ENCODE measurements at regions not wholly inside any gene's neighbourhood (a gene's known extent, or its start where the extent isn't known, plus 50 kb on each side); places are given as distances from the start of the nearest gene placed in this dataset.
"Not testable (repeated sequence)": the region's sequence is repeated elsewhere in the genome, so short reads cannot be mapped to it uniquely, and the experiment has no call there.

- H3K27me3 ChIP-seq (replicated peaks; ENCODE audit: control insufficient read depth, insufficient read depth, low read length) = no peaks in the 10 kb centered on the region
- H3K4me3 ChIP-seq (replicated peaks; ENCODE audit: low read depth, low read length) = no peak overlapping the region
- no peak for TF ChIP-seq CTCF (IDR thresholded peaks at IDR 0.05; ENCODE audit: insufficient read depth, low read length, poor library complexity, severe bottlenecking)
- no peak for DNase-seq (ENCODE audit: extremely low read depth, insufficient read length)
- no peaks in the 10 kb centered on the region; the same call in none of the 2 replicates for H3K36me3 ChIP-seq (ENCODE audit: control insufficient read depth, insufficient read depth, low read length)
Measured at GRCh38 chr13:33677215-33677614, 140.7 kb upstream of the RFC3 start.

GRCh38 chr13:33678084-33678483 is 139.9 kb upstream of the RFC3 start:
- no peak for TF ChIP-seq CTCF (IDR thresholded peaks at IDR 0.05; ENCODE audit: insufficient read depth, low read length, poor library complexity, severe bottlenecking)
- no peak overlapping the region for H3K4me3 ChIP-seq (replicated peaks; ENCODE audit: low read depth, low read length)
- H3K36me3 ChIP-seq (ENCODE audit: control insufficient read depth, insufficient read depth, low read length) = no peaks in the 10 kb centered on the region; the same call in none of the 2 replicates
- H3K27me3 ChIP-seq (replicated peaks; ENCODE audit: control insufficient read depth, insufficient read depth, low read length) = no peaks in the 10 kb centered on the region
- DNase-seq (ENCODE audit: extremely low read depth, insufficient read length) = no peak

GRCh38 chr13:33678906-33679657 is 138.9 kb upstream of the RFC3 start:
- H3K27me3 ChIP-seq (replicated peaks; ENCODE audit: control insufficient read depth, insufficient read depth, low read length) = no peaks in the 10 kb centered on the region
- H3K4me3 ChIP-seq (replicated peaks; ENCODE audit: low read depth, low read length) = peak overlapping the region; percentile 60
- no peaks in the 10 kb centered on the region; the same call in none of the 2 replicates for H3K36me3 ChIP-seq (ENCODE audit: control insufficient read depth, insufficient read depth, low read length)
- peak; percentile 79 for DNase-seq (ENCODE audit: extremely low read depth, insufficient read length)
- no peak for TF ChIP-seq CTCF (IDR thresholded peaks at IDR 0.05; ENCODE audit: insufficient read depth, low read length, poor library complexity, severe bottlenecking)

- no peak for TF ChIP-seq CTCF (IDR thresholded peaks at IDR 0.05; ENCODE audit: insufficient read depth, low read length, poor library complexity, severe bottlenecking)
- Histone ChIP-seq H3K4me3 (replicated peaks; ENCODE audit: low read depth, low read length) (peak overlapping the region; percentile 60), H3K27me3 (replicated peaks; ENCODE audit: control insufficient read depth, insufficient read depth, low read length) (no peaks in the 10 kb centered on the region), H3K36me3 (ENCODE audit: control insufficient read depth, insufficient read depth, low read length) (no peaks in the 10 kb centered on the region; the same call in none of the 2 replicates)
- DNase-seq (ENCODE audit: extremely low read depth, insufficient read length) = no peak
Measured at GRCh38 chr13:33679658-33680012, 138.3 kb upstream of the RFC3 start.

- TF ChIP-seq CTCF (IDR thresholded peaks at IDR 0.05; ENCODE audit: insufficient read depth, low read length, poor library complexity, severe bottlenecking) = no peak
- Histone ChIP-seq H3K27me3 (replicated peaks; ENCODE audit: control insufficient read depth, insufficient read depth, low read length) (no peaks in the 10 kb centered on the region), H3K4me3 (replicated peaks; ENCODE audit: low read depth, low read length) (no peak overlapping the region), H3K36me3 (ENCODE audit: control insufficient read depth, insufficient read depth, low read length) (no peaks in the 10 kb centered on the region; the same call in none of the 2 replicates)
- DNase-seq (ENCODE audit: extremely low read depth, insufficient read length) = no peak
Measured at GRCh38 chr13:33682020-33682564, 135.9 kb upstream of the RFC3 start.

GRCh38 chr13:33682646-33683045 is 135.3 kb upstream of the RFC3 start:
- not testable (repeated sequence) for H3K36me3 ChIP-seq (ENCODE audit: control insufficient read depth, insufficient read depth, low read length); H3K27me3 ChIP-seq (replicated peaks; ENCODE audit: control insufficient read depth, insufficient read depth, low read length); H3K4me3 ChIP-seq (replicated peaks; ENCODE audit: low read depth, low read length); DNase-seq (ENCODE audit: extremely low read depth, insufficient read length)

Data from GM06990 (cell line).